GM19452 (cell line): ENCODE measurements at regions not wholly inside any gene's neighbourhood (a gene's known extent, or its start where the extent isn't known, plus 50 kb on each side); places are given as distances from the start of the nearest gene placed in this dataset.
"Not testable (repeated sequence)": the region's sequence is repeated elsewhere in the genome, so short reads cannot be mapped to it uniquely, and the experiment has no call there.

Experiments used
- ATAC-seq: cut with Tn5 transposase; IDR thresholded peaks from one replicate; pipeline ENCODE4 v1.9.1; 2021; ENCODE audit not compliant: unreplicated experiment

DNA sequence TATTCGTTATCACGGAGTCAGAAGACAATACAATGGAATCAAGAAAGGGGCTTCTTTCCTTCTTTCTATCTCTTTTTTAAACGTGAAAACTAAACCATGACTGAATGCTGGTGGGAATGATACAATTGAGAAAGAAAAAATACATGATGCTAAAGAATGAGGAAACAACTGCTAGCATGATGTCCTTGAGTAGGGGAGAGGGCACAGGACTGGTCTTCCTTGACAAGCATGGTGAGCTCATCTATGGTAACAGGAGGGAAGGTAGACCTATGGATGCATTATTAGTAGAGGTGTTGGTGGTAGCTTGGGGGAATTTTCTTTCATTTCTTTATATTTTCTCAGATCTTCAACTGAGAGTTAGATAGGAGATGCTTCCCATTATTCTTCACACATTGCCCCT, 88.9 kb upstream of the COL1A2 start:
- no peak for ATAC-seq

DNA sequence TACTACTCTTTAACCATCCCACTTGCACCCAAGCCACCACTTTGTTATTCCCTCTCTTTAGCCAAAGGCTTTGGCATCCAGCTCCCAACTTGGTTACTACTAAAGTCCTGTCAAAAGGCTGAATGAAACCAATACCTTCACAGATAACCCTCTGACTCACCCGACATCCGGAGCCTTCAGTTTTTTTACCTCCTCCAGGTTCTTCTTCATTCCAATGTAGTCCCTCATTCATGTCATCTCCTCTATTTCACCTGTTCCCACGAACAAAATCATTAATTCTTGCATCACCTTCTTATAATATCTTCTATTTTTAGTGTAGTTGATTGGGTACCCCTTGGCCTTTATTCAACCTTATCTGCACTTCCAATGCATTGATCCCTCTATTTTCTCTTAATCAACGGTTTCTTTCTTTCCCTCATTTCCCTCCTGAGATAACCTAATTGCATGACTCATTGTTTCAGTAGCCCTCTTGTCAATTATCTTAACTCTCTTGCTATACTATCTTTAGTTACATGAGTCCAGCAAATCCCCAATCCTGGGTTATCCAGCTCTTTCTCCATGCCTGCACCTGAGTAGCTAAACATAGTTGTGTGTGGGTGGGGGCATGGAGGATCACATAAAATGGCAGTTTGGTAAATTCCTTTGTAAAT, 87.2 kb upstream of the COL1A2 start:
- no peak for ATAC-seq

DNA sequence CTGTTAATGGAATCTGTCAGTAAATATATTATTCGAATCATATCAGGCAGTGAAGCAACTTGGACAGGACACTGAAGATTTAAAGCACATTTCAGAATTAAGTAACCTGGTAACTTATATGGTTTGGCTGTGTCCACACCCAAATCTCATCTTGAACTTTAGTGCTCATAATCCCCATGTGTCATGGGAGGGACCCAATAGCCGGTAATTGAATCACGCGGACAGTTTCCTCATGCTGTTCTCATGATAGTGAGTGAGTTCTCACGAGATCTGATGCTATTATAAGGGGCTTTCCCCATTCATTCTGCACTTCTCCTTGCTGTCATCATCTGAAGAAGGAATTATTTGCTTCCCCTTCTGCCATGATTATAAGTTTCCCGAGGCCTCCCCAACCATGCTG, 83.2 kb upstream of the COL1A2 start:
- ATAC-seq, result no peak

DNA sequence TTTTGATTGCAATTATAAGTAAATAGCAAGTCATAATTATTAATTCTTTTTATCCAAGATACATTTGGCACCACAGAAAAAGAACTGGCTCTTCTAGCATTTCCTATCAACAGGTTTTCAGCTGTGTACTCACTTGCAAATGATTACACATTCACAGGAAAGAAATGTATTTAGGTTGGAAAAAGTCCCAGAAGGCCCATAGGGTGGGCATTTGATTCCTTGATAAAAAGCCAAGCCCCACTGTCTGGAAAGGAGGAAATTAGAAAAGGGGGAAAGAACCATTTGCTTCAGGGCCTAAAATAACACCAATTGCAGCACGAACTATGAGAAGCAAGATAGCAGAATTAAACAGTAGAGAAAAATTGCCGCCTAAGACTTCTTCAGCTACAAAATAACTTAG, 80.8 kb upstream of the COL1A2 start:
- no peak for ATAC-seq

DNA sequence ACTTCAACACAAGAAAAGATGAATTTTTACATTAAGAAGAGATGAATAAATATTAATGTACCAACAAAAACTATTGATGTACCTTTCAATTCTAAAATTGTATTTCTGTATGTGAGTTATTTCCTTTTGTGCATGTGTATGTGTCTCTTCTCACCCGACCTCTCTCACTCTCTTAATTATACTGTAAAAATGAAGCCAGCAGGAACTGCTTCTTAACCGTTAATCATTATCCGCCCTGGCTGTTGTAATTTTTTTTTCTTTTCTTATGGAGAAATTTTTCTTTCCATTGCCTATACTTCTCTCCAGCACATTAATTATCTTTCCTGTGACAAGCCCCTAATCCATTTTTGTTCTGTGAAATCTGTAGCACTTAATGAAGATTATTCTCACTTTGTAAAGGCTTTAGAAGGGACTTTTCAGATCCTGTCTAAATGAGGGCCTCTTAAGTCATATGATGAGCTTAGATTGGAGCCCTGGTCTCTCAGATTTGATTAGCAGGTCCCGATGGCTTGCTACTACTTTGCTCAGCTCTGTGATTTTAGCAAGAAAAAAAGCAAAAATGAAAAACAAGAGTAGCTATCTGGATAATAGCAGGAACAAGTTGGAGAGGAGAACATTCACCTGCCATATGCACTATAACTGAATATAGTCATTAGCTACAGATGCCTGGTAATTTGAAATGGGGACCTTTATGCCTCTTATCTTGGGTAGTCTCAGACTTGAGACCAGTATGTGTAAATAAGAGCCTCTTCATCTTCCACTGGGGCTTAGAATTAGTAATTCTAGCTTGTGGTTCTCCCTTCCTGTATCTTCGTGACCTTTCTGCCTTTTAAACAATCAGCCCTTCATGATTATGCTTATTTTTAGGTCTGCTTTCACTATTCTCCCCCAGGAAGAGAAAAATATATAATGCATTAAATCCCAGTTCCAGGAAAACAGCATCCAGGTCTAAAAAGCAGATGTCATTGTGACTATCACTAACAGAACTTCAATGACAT, 80.0 kb upstream of the COL1A2 start:
- ATAC-seq, result no peak

DNA sequence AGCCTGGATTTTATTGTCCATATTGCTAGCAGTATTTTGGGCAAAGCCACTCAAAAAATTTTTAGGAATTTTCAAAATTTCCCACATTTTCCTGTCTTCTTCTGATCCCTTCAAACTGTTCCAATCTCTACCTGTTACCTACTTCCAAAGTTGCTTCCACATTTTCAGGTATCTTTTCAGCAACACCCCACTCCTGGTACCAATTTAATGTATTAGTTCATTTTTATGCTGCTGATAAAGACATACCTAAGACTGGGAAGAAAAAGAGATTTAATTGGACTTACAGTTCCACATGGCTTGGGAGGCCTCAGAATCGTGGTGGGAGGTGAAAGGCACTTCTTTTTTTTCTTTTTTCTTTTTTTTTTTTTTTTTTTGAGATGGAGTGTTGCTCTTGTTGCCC, 73.6 kb upstream of the COL1A2 start:
- not testable (repeated sequence) for ATAC-seq

DNA sequence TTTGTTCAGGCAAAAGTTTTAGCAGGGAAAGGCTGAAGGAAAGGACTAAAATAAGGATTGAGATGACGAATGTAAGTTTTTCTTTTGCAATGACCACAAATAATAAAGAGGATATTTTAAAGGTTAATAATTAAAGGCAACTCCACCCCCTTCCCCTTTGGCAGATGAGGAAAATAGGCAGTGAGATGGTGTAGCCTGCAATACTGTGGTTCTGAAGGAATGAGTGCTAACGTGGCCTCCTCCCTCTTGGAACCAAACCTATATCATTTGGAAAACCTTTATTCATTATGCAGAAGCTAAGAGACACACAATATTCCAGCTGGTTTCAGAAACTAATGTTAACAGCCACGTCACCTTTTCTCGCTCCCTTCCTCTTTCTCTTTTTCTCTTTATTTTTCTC, 70.9 kb upstream of the COL1A2 start:
- ATAC-seq, result no peak

DNA sequence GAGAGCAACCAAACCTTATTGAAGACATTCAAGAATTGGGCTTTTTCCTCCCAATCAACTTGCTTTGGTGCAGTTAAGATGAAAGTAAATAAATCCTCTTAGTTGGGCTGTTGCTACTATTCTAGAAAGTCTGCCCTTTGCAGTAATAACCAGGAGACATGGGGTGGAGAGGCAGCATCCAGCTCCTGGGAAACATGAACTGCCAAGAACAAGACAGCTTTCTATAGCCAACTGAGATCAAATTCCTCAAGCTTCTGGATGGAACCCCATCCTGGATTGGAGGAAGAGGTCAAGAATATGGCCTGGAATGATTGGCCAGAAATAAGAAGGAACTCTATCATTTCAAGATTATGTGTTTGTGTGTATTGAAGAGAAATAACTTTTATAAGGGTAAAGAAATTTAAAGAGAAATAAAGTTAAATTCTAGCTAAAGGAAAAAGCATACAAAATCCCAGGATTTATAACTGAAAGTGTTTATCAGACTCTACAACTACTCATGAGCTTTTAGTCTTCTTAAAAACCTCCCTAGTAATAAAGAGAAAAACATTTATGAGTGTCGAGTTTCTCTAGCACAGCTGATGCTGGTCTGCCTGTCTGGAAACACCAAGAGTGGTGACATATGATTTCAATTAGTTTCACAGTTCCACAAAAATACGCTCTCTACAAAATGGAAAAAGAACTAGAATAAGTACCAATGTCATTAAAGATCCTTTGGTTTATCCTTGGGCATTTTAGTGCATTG, 70.1 kb upstream of the COL1A2 start:
- no peak for ATAC-seq

DNA sequence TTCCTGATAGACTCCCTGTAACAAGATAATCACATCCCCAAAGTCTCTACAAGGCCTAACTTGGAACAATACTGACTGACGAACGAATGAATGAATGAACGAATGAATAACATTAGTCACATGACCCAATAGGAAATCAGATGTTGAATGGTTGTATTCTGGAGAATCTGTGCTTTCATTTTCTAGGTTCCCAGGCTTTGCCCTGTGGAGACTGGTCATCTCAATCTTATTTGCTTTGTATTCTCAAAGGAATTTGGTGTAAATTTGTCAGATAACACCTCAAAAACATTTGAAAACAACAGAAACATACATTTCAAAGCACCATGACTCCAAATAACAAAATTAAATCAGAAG, 69.6 kb upstream of the COL1A2 start:
- no peak for ATAC-seq

DNA sequence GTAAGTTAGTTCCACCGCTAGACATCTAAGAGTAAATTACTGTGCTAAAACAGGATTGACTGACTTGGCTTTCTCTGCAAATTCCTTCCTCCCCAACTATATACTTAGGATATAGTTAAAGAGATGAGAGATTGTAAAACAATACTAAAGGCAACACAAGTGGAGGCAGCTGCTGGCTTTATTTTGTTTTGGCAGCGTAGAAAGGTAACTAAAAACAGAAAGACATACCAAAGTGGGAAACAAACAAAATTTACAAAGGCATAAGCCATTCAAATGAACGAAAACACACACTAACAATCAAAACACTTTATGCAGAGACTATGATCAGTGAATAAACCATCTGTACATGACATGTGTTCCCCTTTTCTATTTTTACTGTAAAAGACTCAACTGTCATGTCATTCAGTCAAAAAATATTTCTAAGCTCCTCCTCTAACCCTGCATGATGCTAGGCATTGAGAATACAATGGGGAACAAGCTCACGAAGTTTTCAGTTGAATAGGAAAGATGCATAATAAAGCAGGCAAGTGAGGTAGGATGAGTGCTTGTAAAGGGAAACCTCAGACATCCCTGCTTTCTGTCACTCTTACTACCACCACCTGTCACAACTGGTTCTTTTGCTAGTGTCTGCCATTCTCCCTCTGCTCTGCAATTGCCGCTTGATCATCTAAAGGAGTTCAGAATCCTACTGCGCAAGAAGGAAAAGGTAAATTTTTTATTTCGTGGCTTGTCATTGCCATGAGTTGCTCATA, 64.2 kb upstream of the COL1A2 start:
- no peak for ATAC-seq

DNA sequence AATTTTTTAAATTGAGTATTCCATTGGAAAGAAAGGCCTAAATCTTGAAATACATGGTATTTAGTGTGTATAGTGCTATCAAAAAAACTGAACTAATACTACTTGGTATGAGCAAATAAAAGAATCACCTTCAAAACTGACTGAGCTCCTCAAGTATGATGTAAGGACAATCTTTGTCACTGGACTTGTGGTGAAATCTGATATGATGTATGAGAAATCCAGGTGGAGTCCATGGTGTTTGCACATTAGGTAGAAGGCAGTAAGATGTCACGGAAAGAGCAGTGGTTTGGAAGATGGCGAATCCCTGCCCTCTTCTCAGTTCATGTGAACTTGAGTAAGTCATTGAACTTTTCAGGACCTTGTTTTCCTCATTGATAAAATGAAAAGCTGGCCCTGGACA, 62.1 kb upstream of the COL1A2 start:
- no peak for ATAC-seq

DNA sequence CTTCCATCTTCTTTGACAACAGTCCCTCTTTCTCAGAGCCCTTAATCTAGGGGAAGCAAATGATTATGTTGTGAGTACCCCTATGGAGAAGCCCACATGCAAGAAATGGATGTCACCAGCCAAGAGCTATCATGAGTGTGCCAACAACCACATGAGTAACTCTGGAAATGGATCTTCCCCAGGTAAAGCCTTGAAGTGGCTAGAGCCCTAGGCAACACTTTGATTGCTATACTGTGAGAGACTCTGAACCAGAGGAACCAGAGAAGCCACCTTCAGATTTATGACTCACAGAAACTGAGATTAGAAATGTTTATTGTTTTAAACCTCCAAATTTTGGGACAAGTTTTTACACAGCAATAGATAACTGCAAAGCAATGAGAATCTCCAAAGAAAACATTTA, 60.9 kb upstream of the COL1A2 start:
- ATAC-seq, result no peak

DNA sequence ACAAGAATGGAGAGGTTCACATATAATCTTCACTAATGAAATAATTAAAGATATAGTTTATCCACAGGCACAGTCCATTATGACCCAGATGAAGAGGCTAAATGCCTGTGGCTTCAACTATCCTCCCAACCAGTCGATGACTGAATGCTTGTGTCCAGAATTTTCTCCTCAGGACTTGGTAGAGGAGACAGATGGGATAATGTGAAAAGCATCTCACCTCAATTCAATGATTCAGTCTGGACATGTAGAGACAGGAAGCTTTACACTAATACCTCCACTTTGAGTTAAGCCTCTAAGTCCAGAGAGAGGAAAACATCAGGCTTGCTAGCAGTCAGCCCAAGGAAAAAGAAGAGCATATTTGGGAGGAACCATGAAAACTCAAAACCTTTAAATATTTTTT, 59.1 kb upstream of the COL1A2 start:
- no peak for ATAC-seq

DNA sequence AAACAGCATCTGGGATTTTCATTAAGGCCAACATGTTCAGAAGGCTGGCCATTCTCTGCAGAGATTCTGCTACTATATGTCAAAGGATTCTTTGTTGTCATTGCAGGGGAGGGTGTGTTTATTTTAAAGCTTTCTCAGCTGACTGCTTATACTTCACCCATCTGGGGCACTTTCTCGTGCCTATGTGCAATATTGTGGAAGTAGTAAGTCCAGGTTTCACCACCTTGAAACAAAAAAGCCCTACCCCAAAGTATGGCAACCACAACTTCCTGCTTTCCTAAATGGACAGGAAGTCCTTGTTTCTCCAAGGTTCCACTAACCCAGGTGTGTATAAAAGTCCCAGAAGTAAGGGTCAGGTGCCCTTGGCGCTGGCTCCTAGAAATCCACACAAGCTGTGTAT, 58.7 kb upstream of the COL1A2 start:
- no peak for ATAC-seq

DNA sequence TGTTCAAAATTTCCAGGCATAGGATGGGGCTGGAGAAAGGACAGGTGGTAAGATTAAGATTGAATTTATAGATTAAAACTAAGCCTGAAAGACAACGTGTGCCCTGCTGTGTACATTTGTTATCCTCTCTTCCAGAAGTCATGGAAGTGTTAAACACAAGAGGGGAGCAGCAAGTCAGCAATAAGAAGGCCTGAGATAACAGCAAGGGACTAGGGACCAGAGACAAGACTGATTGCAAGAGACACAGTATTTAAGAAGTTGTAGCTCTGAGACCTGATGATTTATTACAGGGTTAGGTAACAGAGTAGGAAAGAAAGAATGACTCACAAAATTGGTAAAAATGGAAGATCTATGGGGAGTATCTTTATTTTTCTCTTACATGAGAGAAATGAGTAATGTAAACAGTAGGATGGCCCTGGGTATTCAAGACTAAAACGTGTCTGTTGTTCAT, 55.7 kb upstream of the COL1A2 start:
- ATAC-seq, result no peak

DNA sequence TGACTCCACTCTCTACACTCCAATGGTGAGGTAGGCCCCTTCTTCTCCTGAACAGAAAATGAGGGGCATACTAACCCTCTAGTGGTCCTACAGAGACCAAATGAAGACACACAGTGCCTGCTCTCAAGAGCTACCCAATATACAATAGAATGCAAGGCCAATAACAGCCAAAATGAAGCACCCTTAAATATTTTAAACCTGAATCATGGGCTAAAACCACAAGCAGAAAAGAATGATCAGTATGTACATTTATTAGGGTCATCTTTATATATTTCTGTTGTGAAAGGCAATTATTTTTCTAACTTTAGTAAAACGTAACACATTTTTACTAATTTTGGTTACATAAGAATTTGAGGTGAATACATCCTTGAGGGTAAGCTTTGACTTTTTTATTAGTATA, 49.9 kb upstream of the COL1A2 start:
- ATAC-seq, result no peak
